ENCODE measurements at regions not wholly inside any gene's neighbourhood (a gene's known extent, or its start where the extent isn't known, plus 50 kb on each side); places are given as distances from the start of the nearest gene placed in this dataset.
A peak's percentile ranks its signal among the peaks of the same experiment; 100 is the strongest.
"Not testable (repeated sequence)": the region's sequence is repeated elsewhere in the genome, so short reads cannot be mapped to it uniquely, and the experiment has no call there.

GRCh38 chr10:45220931-45221330 lies 94.5 kb downstream of the OR13A1 start:
- DNase-seq (ENCODE audit: low read depth, low spot score), result no peak
- H3K9me3 ChIP-seq (ENCODE audit: insufficient read depth, low read length), result no peaks in the 10 kb centered on the region
- H3K4me3 ChIP-seq (ENCODE audit: insufficient read length, low read depth), result no peak overlapping the region
- H3K27me3 ChIP-seq (ENCODE audit: insufficient read depth, insufficient read length), result no peaks in the 10 kb centered on the region
- no peaks in the 10 kb centered on the region for H3K4me1 ChIP-seq (ENCODE audit: insufficient read depth, insufficient read length)
- TF ChIP-seq ZNF274 (IDR thresholded peaks at IDR 0.05; ENCODE audit: low read depth, low read length), result no peak
- no peak for TF ChIP-seq YY1 (IDR thresholded peaks at IDR 0.05; ENCODE audit: insufficient read depth, insufficient read length)
- no peak for TF ChIP-seq SUZ12 (IDR thresholded peaks at IDR 0.05; ENCODE audit: extremely low read depth, insufficient read depth, insufficient read length)
- no peaks in the 10 kb centered on the region for H3K36me3 ChIP-seq (ENCODE audit: insufficient read depth, insufficient read length, low read length)
- no peak overlapping the region for H3K9ac ChIP-seq (ENCODE audit: insufficient read length, low read depth)

GRCh38 chr10:45224219-45224841 lies 91.1 kb downstream of the OR13A1 start:
- no peak overlapping the region for H3K9ac ChIP-seq (ENCODE audit: insufficient read length, low read depth)

GRCh38 chr10:45227042-45227441 lies 88.4 kb downstream of the OR13A1 start:
- Histone ChIP-seq H3K9me3 (ENCODE audit: insufficient read depth, low read length) (peaks cover 13% of the 10 kb centered on the region; the same call in 1 of the 2 replicates), H3K36me3 (ENCODE audit: insufficient read depth, insufficient read length, low read length) (no peaks in the 10 kb centered on the region)
- TF ChIP-seq ZNF274 (IDR thresholded peaks at IDR 0.05; ENCODE audit: low read depth, low read length) (no peak), SUZ12 (IDR thresholded peaks at IDR 0.05; ENCODE audit: extremely low read depth, insufficient read depth, insufficient read length) (no peak), YY1 (IDR thresholded peaks at IDR 0.05; ENCODE audit: insufficient read depth, insufficient read length) (no peak)

More at GRCh38 chr10:45224219-45224841, 91.1 kb downstream of the OR13A1 start:
- TF ChIP-seq ZNF274 (IDR thresholded peaks at IDR 0.05; ENCODE audit: low read depth, low read length) (no peak), SUZ12 (IDR thresholded peaks at IDR 0.05; ENCODE audit: extremely low read depth, insufficient read depth, insufficient read length) (no peak), YY1 (IDR thresholded peaks at IDR 0.05; ENCODE audit: insufficient read depth, insufficient read length) (no peak)
- no peaks in the 10 kb centered on the region; the same call in 1 of the 2 replicates for H3K9me3 ChIP-seq (ENCODE audit: insufficient read depth, low read length)
- no peaks in the 10 kb centered on the region for H3K27me3 ChIP-seq (ENCODE audit: insufficient read depth, insufficient read length)
- no peak overlapping the region for H3K4me3 ChIP-seq (ENCODE audit: insufficient read length, low read depth)
- H3K4me1 ChIP-seq (ENCODE audit: insufficient read depth, insufficient read length), result no peaks in the 10 kb centered on the region
- H3K36me3 ChIP-seq (ENCODE audit: insufficient read depth, insufficient read length, low read length), result no peaks in the 10 kb centered on the region
- no peak for DNase-seq (ENCODE audit: low read depth, low spot score)

GRCh38 chr10:45227456-45227855 lies 88.0 kb downstream of the OR13A1 start:
- Histone ChIP-seq H3K9ac (ENCODE audit: insufficient read length, low read depth) (no peak overlapping the region), H3K4me1 (ENCODE audit: insufficient read depth, insufficient read length) (no peaks in the 10 kb centered on the region), H3K27me3 (ENCODE audit: insufficient read depth, insufficient read length) (no peaks in the 10 kb centered on the region), H3K4me3 (ENCODE audit: insufficient read length, low read depth) (no peak overlapping the region), H3K9me3 (ENCODE audit: insufficient read depth, low read length) (peaks cover 13% of the 10 kb centered on the region; the same call in 1 of the 2 replicates), H3K36me3 (ENCODE audit: insufficient read depth, insufficient read length, low read length) (no peaks in the 10 kb centered on the region)
- no peak for DNase-seq (ENCODE audit: low read depth, low spot score)
- no peak for TF ChIP-seq YY1 (IDR thresholded peaks at IDR 0.05; ENCODE audit: insufficient read depth, insufficient read length)
- no peak for TF ChIP-seq SUZ12 (IDR thresholded peaks at IDR 0.05; ENCODE audit: extremely low read depth, insufficient read depth, insufficient read length)
- TF ChIP-seq ZNF274 (IDR thresholded peaks at IDR 0.05; ENCODE audit: low read depth, low read length), result no peak

More at GRCh38 chr10:45227042-45227441, 88.4 kb downstream of the OR13A1 start:
- Histone ChIP-seq H3K4me1 (ENCODE audit: insufficient read depth, insufficient read length) (no peaks in the 10 kb centered on the region), H3K27me3 (ENCODE audit: insufficient read depth, insufficient read length) (no peaks in the 10 kb centered on the region), H3K4me3 (ENCODE audit: insufficient read length, low read depth) (no peak overlapping the region), H3K9ac (ENCODE audit: insufficient read length, low read depth) (no peak overlapping the region)
- no peak for DNase-seq (ENCODE audit: low read depth, low spot score)

GRCh38 chr10:45229823-45230222 lies 85.6 kb downstream of the OR13A1 start:
- DNase-seq (ENCODE audit: low read depth, low spot score), result no peak
- Histone ChIP-seq H3K27me3 (ENCODE audit: insufficient read depth, insufficient read length) (no peaks in the 10 kb centered on the region), H3K9ac (ENCODE audit: insufficient read length, low read depth) (no peak overlapping the region), H3K4me3 (ENCODE audit: insufficient read length, low read depth) (no peak overlapping the region), H3K9me3 (ENCODE audit: insufficient read depth, low read length) (peaks cover 13% of the 10 kb centered on the region; the same call in 1 of the 2 replicates), H3K4me1 (ENCODE audit: insufficient read depth, insufficient read length) (no peaks in the 10 kb centered on the region), H3K36me3 (ENCODE audit: insufficient read depth, insufficient read length, low read length) (no peaks in the 10 kb centered on the region)
- TF ChIP-seq SUZ12 (IDR thresholded peaks at IDR 0.05; ENCODE audit: extremely low read depth, insufficient read depth, insufficient read length) (no peak), YY1 (IDR thresholded peaks at IDR 0.05; ENCODE audit: insufficient read depth, insufficient read length) (no peak), ZNF274 (IDR thresholded peaks at IDR 0.05; ENCODE audit: low read depth, low read length) (no peak)

GRCh38 chr10:45235260-45235769 lies 80.1 kb downstream of the OR13A1 start:
- H3K36me3 ChIP-seq (ENCODE audit: insufficient read depth, insufficient read length, low read length); H3K9ac ChIP-seq (ENCODE audit: insufficient read length, low read depth); H3K27me3 ChIP-seq (ENCODE audit: insufficient read depth, insufficient read length); H3K4me1 ChIP-seq (ENCODE audit: insufficient read depth, insufficient read length); H3K9me3 ChIP-seq (ENCODE audit: insufficient read depth, low read length); H3K4me3 ChIP-seq (ENCODE audit: insufficient read length, low read depth): not testable (repeated sequence)
- peak; percentile 82 for DNase-seq (ENCODE audit: low read depth, low spot score)

- no peak for DNase-seq (ENCODE audit: low read depth, low spot score)
- Histone ChIP-seq H3K4me1 (ENCODE audit: insufficient read depth, insufficient read length) (no peaks in the 10 kb centered on the region), H3K9me3 (ENCODE audit: insufficient read depth, low read length) (no peaks in the 10 kb centered on the region), H3K27me3 (ENCODE audit: insufficient read depth, insufficient read length) (no peaks in the 10 kb centered on the region), H3K4me3 (ENCODE audit: insufficient read length, low read depth) (no peak overlapping the region), H3K9ac (ENCODE audit: insufficient read length, low read depth) (no peak overlapping the region), H3K36me3 (ENCODE audit: insufficient read depth, insufficient read length, low read length) (no peaks in the 10 kb centered on the region)
- TF ChIP-seq ZNF274 (IDR thresholded peaks at IDR 0.05; ENCODE audit: low read depth, low read length) (no peak), SUZ12 (IDR thresholded peaks at IDR 0.05; ENCODE audit: extremely low read depth, insufficient read depth, insufficient read length) (no peak), YY1 (IDR thresholded peaks at IDR 0.05; ENCODE audit: insufficient read depth, insufficient read length) (no peak)
These were observed 79.6 kb downstream of the OR13A1 start for GRCh38 chr10:45235798-45236220.

Measured in NT2/D1 (cell line).